GM23338 (cell line): ENCODE measurements at regions not wholly inside any gene's neighbourhood (a gene's known extent, or its start where the extent isn't known, plus 50 kb on each side); places are given as distances from the start of the nearest gene placed in this dataset.

Experiments
- ATAC-seq: fragments of 200-7000 bp; cut with Tn5 transposase; 3 replicates; pipeline ENCODE4 v1.9.1; 2020
- DNase-seq: peaks from one replicate; pipeline ENCODE4 v3.0.0-alpha.2; 2015; ENCODE audit warnings: low spot score
- H2AFZ ChIP-seq: fragments of 200-600 bp; sonication (generic); 2 replicates; pipeline ENCODE4 v1.8.0; 2016; ENCODE audit warnings: antibody characterized with exemption, mild to moderate bottlenecking, moderate library complexity
- H3F3A ChIP-seq: fragments of 200-600 bp; sonication (generic); replicated peaks from 2 replicates; pipeline ENCODE4 v1.8.0; 2017; ENCODE audit warnings: antibody characterized with exemption, mixed run types, low read depth
- H3K27ac ChIP-seq: fragments of 200-600 bp; sonication (generic); 2 replicates; pipeline ENCODE4 v1.6.1; 2016; ENCODE audit warnings: low read depth
- H3K27me3 ChIP-seq: fragments of 200-600 bp; sonication (generic); 2 replicates; pipeline ENCODE4 v1.8.0; 2016; ENCODE audit warnings: mild to moderate bottlenecking, mixed run types, moderate library complexity; ENCODE audit not compliant: insufficient read depth
- H3K36me3 ChIP-seq: fragments of 200-600 bp; sonication (generic); 2 replicates; pipeline ENCODE4 v1.8.0; 2016; ENCODE audit warnings: mild to moderate bottlenecking; ENCODE audit not compliant: insufficient read depth
- H3K4me1 ChIP-seq: fragments of 200-600 bp; sonication (generic); 2 replicates; pipeline ENCODE4 v1.8.0; 2016; ENCODE audit warnings: mild to moderate bottlenecking, moderate library complexity; ENCODE audit not compliant: insufficient read depth
- H3K4me2 ChIP-seq: fragments of 200-600 bp; sonication (generic); 2 replicates; pipeline ENCODE4 v1.7.1; 2017; ENCODE audit warnings: mixed run types
- H3K4me3 ChIP-seq: fragments of 200-600 bp; sonication (generic); 2 replicates; pipeline ENCODE4 v1.6.1; 2016; ENCODE audit warnings: mixed run types
- H3K79me2 ChIP-seq: fragments of 200-600 bp; sonication (generic); replicated peaks from 2 replicates; pipeline ENCODE4 v1.8.0; 2017; ENCODE audit warnings: mild to moderate bottlenecking; ENCODE audit not compliant: insufficient read depth
- H3K9me2 ChIP-seq: fragments of 200-600 bp; sonication (generic); 2 replicates; pipeline ENCODE4 v1.8.0; 2017; ENCODE audit not compliant: insufficient read depth
- H4K20me1 ChIP-seq: fragments of 200-600 bp; sonication (generic); replicated peaks from 2 replicates; pipeline ENCODE4 v1.8.0; 2017; ENCODE audit warnings: mild to moderate bottlenecking; ENCODE audit not compliant: insufficient read depth
- H3K27ac Mint-ChIP-seq: 2 replicates; pipeline ENCODE4 v1.8.0; 2020; ENCODE audit warnings: inconsistent platforms, mild to moderate bottlenecking, moderate library complexity, mixed read lengths
- H3K27me3 Mint-ChIP-seq: 3 replicates; pipeline ENCODE4 v1.8.0; 2022; ENCODE audit warnings: low read depth, mild to moderate bottlenecking, moderate library complexity, mixed read lengths, inconsistent platforms; ENCODE audit not compliant: insufficient read depth, poor library complexity
- H3K36me3 Mint-ChIP-seq: 3 replicates; pipeline ENCODE4 v1.8.0; 2021; ENCODE audit warnings: low read depth, mild to moderate bottlenecking, inconsistent platforms, moderate library complexity, mixed read lengths
- H3K4me1 Mint-ChIP-seq: 3 replicates; pipeline ENCODE4 v1.8.0; 2020; ENCODE audit warnings: mild to moderate bottlenecking, inconsistent platforms, mixed read lengths
- H3K4me3 Mint-ChIP-seq: 3 replicates; pipeline ENCODE4 v1.8.0; 2021; ENCODE audit warnings: moderate library complexity, mild to moderate bottlenecking, inconsistent platforms, mixed read lengths
- H3K9me3 Mint-ChIP-seq: 3 replicates; pipeline ENCODE4 v1.8.0; 2020; ENCODE audit warnings: moderate library complexity, mild to moderate bottlenecking, inconsistent platforms, mixed read lengths
- CTCF ChIP-seq, 2 experiments: fragments of 200-600 bp in 1 of 2; sonication (generic) in 1 of 2; conservative IDR thresholded peaks; 2 replicates each; pipeline versions ENCODE4 v1.5.1 to v1.6.1; 2016 to 2017; ENCODE audit warnings: antibody characterized with exemption in 2 of 2, low read depth in 2 of 2, mild to moderate bottlenecking in 2 of 2, moderate library complexity in 1 of 2
- ETS1 ChIP-seq: IDR thresholded peaks from 2 replicates; pipeline ENCODE4 v1.6.1; 2016; ENCODE audit warnings: antibody characterized with exemption
- EZH2 ChIP-seq: fragments of 200-600 bp; sonication (generic); IDR thresholded peaks from one replicate; pipeline ENCODE4 v1.8.0; 2017; ENCODE audit warnings: antibody characterized with exemption, mild to moderate bottlenecking, low read depth; ENCODE audit not compliant: unreplicated experiment
- JUNB ChIP-seq: IDR thresholded peaks from one replicate; pipeline ENCODE4 v1.6.1; 2016; ENCODE audit warnings: antibody characterized with exemption; ENCODE audit not compliant: unreplicated experiment
- NANOG ChIP-seq: IDR thresholded peaks from 2 replicates; pipeline ENCODE4 v1.6.1; 2016; ENCODE audit warnings: antibody characterized with exemption, borderline replicate concordance
- POLR2AphosphoS5 ChIP-seq: IDR thresholded peaks from 2 replicates; pipeline ENCODE4 v1.6.1; 2016; ENCODE audit warnings: antibody characterized with exemption, low read depth
- STAT1 ChIP-seq: IDR thresholded peaks from one replicate; pipeline ENCODE4 v1.6.1; 2016; ENCODE audit warnings: antibody characterized with exemption; ENCODE audit not compliant: unreplicated experiment
- ZNF114 ChIP-seq: fragments of 250-450 bp; sonication (Bioruptor Pico); IDR thresholded peaks from 2 replicates; pipeline ENCODE4 v1.5.0; 2020; ENCODE audit warnings: mild to moderate bottlenecking, moderate library complexity
- ZNF462 ChIP-seq: fragments of 250-450 bp; sonication (Bioruptor Pico); IDR thresholded peaks from 2 replicates; pipeline ENCODE4 v1.5.0; 2020; ENCODE audit warnings: mild to moderate bottlenecking, moderate library complexity

GRCh38 chr9:134591573-134591981, 50.0 kb upstream of the COL5A1 start:
- H3K9me3 Mint-ChIP-seq = peaks cover 3% of the 10 kb centered on the region; the same call in 2 of the 3 replicates
- H3F3A ChIP-seq = no peaks in the 10 kb centered on the region
- H3K4me2 ChIP-seq = no peak overlapping the region
- DNase-seq = no peak
- no peak overlapping the region for H3K27ac ChIP-seq
- H3K36me3 ChIP-seq = no peaks in the 10 kb centered on the region
- H3K4me3 Mint-ChIP-seq = no peak overlapping the region
- no peaks in the 10 kb centered on the region for H3K79me2 ChIP-seq
- no peaks in the 10 kb centered on the region for H3K9me2 ChIP-seq
- no peak overlapping the region for H3K4me3 ChIP-seq
- no peak overlapping the region for H3K27ac Mint-ChIP-seq
- TF ChIP-seq EZH2 (no peak), NANOG (no peak), POLR2AphosphoS5 (no peak), JUNB (no peak), CTCF (conservative IDR thresholded peaks at IDR 0.05; ENCODE audit: low read depth in 2 of 2) (no peak), STAT1 (no peak), ETS1 (no peak), ZNF114 (no peak), ZNF462 (CRISPR knock-in tag) (no peak)
- peaks cover 4% of the 10 kb centered on the region for H3K4me1 Mint-ChIP-seq
- H4K20me1 ChIP-seq = no peaks in the 10 kb centered on the region
- peaks cover 19% of the 10 kb centered on the region for H3K27me3 Mint-ChIP-seq
- no peaks in the 10 kb centered on the region for H3K27me3 ChIP-seq
- H3K4me1 ChIP-seq = no peaks in the 10 kb centered on the region
- no peaks in the 10 kb centered on the region; the same call in 2 of the 3 replicates for H3K36me3 Mint-ChIP-seq
- no peak for ATAC-seq
- no peak overlapping the region; the same call in 1 of the 2 replicates for H2AFZ ChIP-seq
